HL-60 (cell line): ENCODE measurements at regions not wholly inside any gene's neighbourhood (a gene's known extent, or its start where the extent isn't known, plus 50 kb on each side); places are given as distances from the start of the nearest gene placed in this dataset.

ENCODE experiments used
- GABPA ChIP-seq: IDR thresholded peaks from 2 replicates; pipeline ENCODE4 v1.6.1; 2012; ENCODE audit warnings: low read depth
- POLR2AphosphoS5 ChIP-seq: IDR thresholded peaks from 2 replicates; pipeline ENCODE4 v1.6.1; 2012; ENCODE audit warnings: low read depth
- SPI1 ChIP-seq: IDR thresholded peaks from 2 replicates; pipeline ENCODE4 v1.6.1; 2012; ENCODE audit warnings: low read depth, mild to moderate bottlenecking, borderline replicate concordance
- TF ChIP-seq, protein P1 (sequence below): IDR thresholded peaks from one replicate; pipeline ENCODE4 v1.5.1; 2011; ENCODE audit warnings: low read length, control low read depth, inconsistent platforms; ENCODE audit not compliant: insufficient read depth
- TF ChIP-seq, protein P2 (sequence below): IDR thresholded peaks from 2 replicates; pipeline ENCODE4 v1.6.1; 2012; ENCODE audit warnings: low read depth; ENCODE audit not compliant: insufficient replicate concordance

DNA sequence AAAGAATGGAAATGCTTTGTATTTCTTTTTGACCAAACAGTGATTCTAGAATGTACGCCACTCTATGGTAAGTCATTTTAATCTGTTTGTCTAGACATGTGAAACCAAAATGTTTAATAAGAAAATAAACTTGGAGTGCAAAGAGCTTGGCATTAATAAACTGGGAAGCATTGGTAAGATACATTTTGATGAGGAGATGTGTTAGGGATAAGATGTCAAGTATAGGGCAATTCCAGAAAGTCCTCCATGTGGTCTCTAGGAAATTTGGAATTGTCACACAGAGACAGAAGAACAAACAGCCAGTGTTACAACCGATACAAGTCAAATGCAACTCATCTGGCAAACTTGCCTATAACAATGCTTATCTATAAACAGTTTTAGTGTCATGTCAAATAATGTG is 410.7 kb upstream of the SEMA3A start:
- TF ChIP-seq, protein P1, sequence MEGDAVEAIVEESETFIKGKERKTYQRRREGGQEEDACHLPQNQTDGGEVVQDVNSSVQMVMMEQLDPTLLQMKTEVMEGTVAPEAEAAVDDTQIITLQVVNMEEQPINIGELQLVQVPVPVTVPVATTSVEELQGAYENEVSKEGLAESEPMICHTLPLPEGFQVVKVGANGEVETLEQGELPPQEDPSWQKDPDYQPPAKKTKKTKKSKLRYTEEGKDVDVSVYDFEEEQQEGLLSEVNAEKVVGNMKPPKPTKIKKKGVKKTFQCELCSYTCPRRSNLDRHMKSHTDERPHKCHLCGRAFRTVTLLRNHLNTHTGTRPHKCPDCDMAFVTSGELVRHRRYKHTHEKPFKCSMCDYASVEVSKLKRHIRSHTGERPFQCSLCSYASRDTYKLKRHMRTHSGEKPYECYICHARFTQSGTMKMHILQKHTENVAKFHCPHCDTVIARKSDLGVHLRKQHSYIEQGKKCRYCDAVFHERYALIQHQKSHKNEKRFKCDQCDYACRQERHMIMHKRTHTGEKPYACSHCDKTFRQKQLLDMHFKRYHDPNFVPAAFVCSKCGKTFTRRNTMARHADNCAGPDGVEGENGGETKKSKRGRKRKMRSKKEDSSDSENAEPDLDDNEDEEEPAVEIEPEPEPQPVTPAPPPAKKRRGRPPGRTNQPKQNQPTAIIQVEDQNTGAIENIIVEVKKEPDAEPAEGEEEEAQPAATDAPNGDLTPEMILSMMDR, result no peak
- no peak for TF ChIP-seq POLR2AphosphoS5
- TF ChIP-seq, protein P2, sequence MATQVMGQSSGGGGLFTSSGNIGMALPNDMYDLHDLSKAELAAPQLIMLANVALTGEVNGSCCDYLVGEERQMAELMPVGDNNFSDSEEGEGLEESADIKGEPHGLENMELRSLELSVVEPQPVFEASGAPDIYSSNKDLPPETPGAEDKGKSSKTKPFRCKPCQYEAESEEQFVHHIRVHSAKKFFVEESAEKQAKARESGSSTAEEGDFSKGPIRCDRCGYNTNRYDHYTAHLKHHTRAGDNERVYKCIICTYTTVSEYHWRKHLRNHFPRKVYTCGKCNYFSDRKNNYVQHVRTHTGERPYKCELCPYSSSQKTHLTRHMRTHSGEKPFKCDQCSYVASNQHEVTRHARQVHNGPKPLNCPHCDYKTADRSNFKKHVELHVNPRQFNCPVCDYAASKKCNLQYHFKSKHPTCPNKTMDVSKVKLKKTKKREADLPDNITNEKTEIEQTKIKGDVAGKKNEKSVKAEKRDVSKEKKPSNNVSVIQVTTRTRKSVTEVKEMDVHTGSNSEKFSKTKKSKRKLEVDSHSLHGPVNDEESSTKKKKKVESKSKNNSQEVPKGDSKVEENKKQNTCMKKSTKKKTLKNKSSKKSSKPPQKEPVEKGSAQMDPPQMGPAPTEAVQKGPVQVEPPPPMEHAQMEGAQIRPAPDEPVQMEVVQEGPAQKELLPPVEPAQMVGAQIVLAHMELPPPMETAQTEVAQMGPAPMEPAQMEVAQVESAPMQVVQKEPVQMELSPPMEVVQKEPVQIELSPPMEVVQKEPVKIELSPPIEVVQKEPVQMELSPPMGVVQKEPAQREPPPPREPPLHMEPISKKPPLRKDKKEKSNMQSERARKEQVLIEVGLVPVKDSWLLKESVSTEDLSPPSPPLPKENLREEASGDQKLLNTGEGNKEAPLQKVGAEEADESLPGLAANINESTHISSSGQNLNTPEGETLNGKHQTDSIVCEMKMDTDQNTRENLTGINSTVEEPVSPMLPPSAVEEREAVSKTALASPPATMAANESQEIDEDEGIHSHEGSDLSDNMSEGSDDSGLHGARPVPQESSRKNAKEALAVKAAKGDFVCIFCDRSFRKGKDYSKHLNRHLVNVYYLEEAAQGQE, result no peak
- TF ChIP-seq GABPA, result no peak
- no peak for TF ChIP-seq SPI1
